ENCODE measurements at regions not wholly inside any gene's neighbourhood (a gene's known extent, or its start where the extent isn't known, plus 50 kb on each side); places are given as distances from the start of the nearest gene placed in this dataset.
A peak's percentile ranks its signal among the peaks of the same experiment; 100 is the strongest.

- H3K36me3 ChIP-seq (ENCODE audit: control insufficient read depth, insufficient read depth, low read length), result no peaks in the 10 kb centered on the region
- peak in 1 of 2 donors; percentile 42 for DNase-seq
- no peak overlapping the region for H3K4me3 ChIP-seq (ENCODE audit: low read length)
- H3K9me3 ChIP-seq (ENCODE audit: control insufficient read depth, low read depth, low read length), result no peaks in the 10 kb centered on the region
- WGBS (ENCODE audit: insufficient coverage, low lambda C conversion rate), result no CpG with 5 or more reads among the region's 9 CpGs
- no peaks in the 10 kb centered on the region for H3K27me3 ChIP-seq (ENCODE audit: control insufficient read depth, insufficient read depth, low read length)
- no peak overlapping the region for H3K27ac ChIP-seq (ENCODE audit: low read length)
- no peaks in the 10 kb centered on the region for H3K4me1 ChIP-seq (ENCODE audit: control insufficient read depth, insufficient read depth, low read length)
Observed at GRCh38 chr11:130636722-130637464, 188.4 kb downstream of the ADAMTS15 start.

GRCh38 chr11:130637566-130637965 lies 189.1 kb downstream of the ADAMTS15 start:
- Histone ChIP-seq H3K27me3 (ENCODE audit: control insufficient read depth, insufficient read depth, low read length) (no peaks in the 10 kb centered on the region), H3K4me1 (ENCODE audit: control insufficient read depth, insufficient read depth, low read length) (no peaks in the 10 kb centered on the region), H3K4me3 (ENCODE audit: low read length) (no peak overlapping the region), H3K27ac (ENCODE audit: low read length) (no peak overlapping the region), H3K36me3 (ENCODE audit: control insufficient read depth, insufficient read depth, low read length) (no peaks in the 10 kb centered on the region), H3K9me3 (ENCODE audit: control insufficient read depth, low read depth, low read length) (no peaks in the 10 kb centered on the region)
- no peak for DNase-seq
- 100% methylated on average over 3 of the region's 7 CpGs for WGBS (ENCODE audit: insufficient coverage, low lambda C conversion rate)

GRCh38 chr11:130638033-130638432 lies 189.6 kb downstream of the ADAMTS15 start:
- no peak for DNase-seq
- no peaks in the 10 kb centered on the region for H3K27me3 ChIP-seq (ENCODE audit: control insufficient read depth, insufficient read depth, low read length)
- H3K4me3 ChIP-seq (ENCODE audit: low read length), result no peak overlapping the region
- no CpG with 5 or more reads among the region's 5 CpGs for WGBS (ENCODE audit: insufficient coverage, low lambda C conversion rate)
- H3K9me3 ChIP-seq (ENCODE audit: control insufficient read depth, low read depth, low read length), result no peaks in the 10 kb centered on the region
- no peaks in the 10 kb centered on the region for H3K36me3 ChIP-seq (ENCODE audit: control insufficient read depth, insufficient read depth, low read length)
- H3K27ac ChIP-seq (ENCODE audit: low read length), result no peak overlapping the region
- no peaks in the 10 kb centered on the region for H3K4me1 ChIP-seq (ENCODE audit: control insufficient read depth, insufficient read depth, low read length)

- Histone ChIP-seq H3K36me3 (ENCODE audit: control insufficient read depth, insufficient read depth, low read length) (no peaks in the 10 kb centered on the region), H3K4me3 (ENCODE audit: low read length) (no peak overlapping the region), H3K27ac (ENCODE audit: low read length) (no peak overlapping the region), H3K4me1 (ENCODE audit: control insufficient read depth, insufficient read depth, low read length) (peaks cover 3% of the 10 kb centered on the region), H3K27me3 (ENCODE audit: control insufficient read depth, insufficient read depth, low read length) (no peaks in the 10 kb centered on the region), H3K9me3 (ENCODE audit: control insufficient read depth, low read depth, low read length) (no peaks in the 10 kb centered on the region)
- no CpG with 5 or more reads among the region's 3 CpGs for WGBS (ENCODE audit: insufficient coverage, low lambda C conversion rate)
- DNase-seq, result no peak
Observed at GRCh38 chr11:130638624-130639023, 190.2 kb downstream of the ADAMTS15 start.

GRCh38 chr11:130639369-130639768 lies 190.9 kb downstream of the ADAMTS15 start:
- Histone ChIP-seq H3K4me3 (ENCODE audit: low read length) (no peak overlapping the region), H3K27ac (ENCODE audit: low read length) (no peak overlapping the region), H3K36me3 (ENCODE audit: control insufficient read depth, insufficient read depth, low read length) (no peaks in the 10 kb centered on the region), H3K4me1 (ENCODE audit: control insufficient read depth, insufficient read depth, low read length) (peaks cover 7% of the 10 kb centered on the region), H3K27me3 (ENCODE audit: control insufficient read depth, insufficient read depth, low read length) (no peaks in the 10 kb centered on the region), H3K9me3 (ENCODE audit: control insufficient read depth, low read depth, low read length) (no peaks in the 10 kb centered on the region)
- DNase-seq, result no peak
- 100% methylated on average over 1 of the region's 2 CpGs for WGBS (ENCODE audit: insufficient coverage, low lambda C conversion rate)

- no peak overlapping the region for H3K27ac ChIP-seq (ENCODE audit: low read length)
- H3K9me3 ChIP-seq (ENCODE audit: control insufficient read depth, low read depth, low read length), result no peaks in the 10 kb centered on the region
- H3K4me1 ChIP-seq (ENCODE audit: control insufficient read depth, insufficient read depth, low read length), result peaks cover 18% of the 10 kb centered on the region
- no peaks in the 10 kb centered on the region for H3K36me3 ChIP-seq (ENCODE audit: control insufficient read depth, insufficient read depth, low read length)
- H3K27me3 ChIP-seq (ENCODE audit: control insufficient read depth, insufficient read depth, low read length), result no peaks in the 10 kb centered on the region
- WGBS (ENCODE audit: insufficient coverage, low lambda C conversion rate), result no CpG with 5 or more reads among the region's 7 CpGs
- no peak overlapping the region for H3K4me3 ChIP-seq (ENCODE audit: low read length)
- no peak for DNase-seq
Observed at GRCh38 chr11:130640526-130640925, 192.1 kb downstream of the ADAMTS15 start.

GRCh38 chr11:130641876-130642275 lies 193.4 kb downstream of the ADAMTS15 start:
- Histone ChIP-seq H3K4me1 (ENCODE audit: control insufficient read depth, insufficient read depth, low read length) (peaks cover 25% of the 10 kb centered on the region), H3K9me3 (ENCODE audit: control insufficient read depth, low read depth, low read length) (no peaks in the 10 kb centered on the region), H3K4me3 (ENCODE audit: low read length) (no peak overlapping the region), H3K36me3 (ENCODE audit: control insufficient read depth, insufficient read depth, low read length) (no peaks in the 10 kb centered on the region), H3K27ac (ENCODE audit: low read length) (no peak overlapping the region), H3K27me3 (ENCODE audit: control insufficient read depth, insufficient read depth, low read length) (no peaks in the 10 kb centered on the region)
- no CpG with 5 or more reads among the region's 3 CpGs for WGBS (ENCODE audit: insufficient coverage, low lambda C conversion rate)
- no peak for DNase-seq

- Histone ChIP-seq H3K27me3 (ENCODE audit: control insufficient read depth, insufficient read depth, low read length) (no peaks in the 10 kb centered on the region), H3K36me3 (ENCODE audit: control insufficient read depth, insufficient read depth, low read length) (no peaks in the 10 kb centered on the region), H3K4me1 (ENCODE audit: control insufficient read depth, insufficient read depth, low read length) (peaks cover 34% of the 10 kb centered on the region), H3K9me3 (ENCODE audit: control insufficient read depth, low read depth, low read length) (no peaks in the 10 kb centered on the region), H3K4me3 (ENCODE audit: low read length) (no peak overlapping the region), H3K27ac (ENCODE audit: low read length) (no peak overlapping the region)
- DNase-seq, result no peak
- no CpG with 5 or more reads among the region's 1 CpG for WGBS (ENCODE audit: insufficient coverage, low lambda C conversion rate)
Observed at GRCh38 chr11:130642994-130643393, 194.5 kb downstream of the ADAMTS15 start.

- Histone ChIP-seq H3K9me3 (ENCODE audit: control insufficient read depth, low read depth, low read length) (no peaks in the 10 kb centered on the region), H3K4me3 (ENCODE audit: low read length) (no peak overlapping the region), H3K27me3 (ENCODE audit: control insufficient read depth, insufficient read depth, low read length) (no peaks in the 10 kb centered on the region), H3K36me3 (ENCODE audit: control insufficient read depth, insufficient read depth, low read length) (no peaks in the 10 kb centered on the region), H3K27ac (ENCODE audit: low read length) (peak overlapping the region; percentile 83), H3K4me1 (ENCODE audit: control insufficient read depth, insufficient read depth, low read length) (peaks cover 34% of the 10 kb centered on the region)
- 24% methylated on average over 6 of the region's 11 CpGs for WGBS (ENCODE audit: insufficient coverage, low lambda C conversion rate)
- peak; percentile 72 to 84 for DNase-seq
Observed at GRCh38 chr11:130644187-130644586, 195.7 kb downstream of the ADAMTS15 start.

GRCh38 chr11:130645164-130645842 lies 196.9 kb downstream of the ADAMTS15 start:
- DNase-seq, result peak; percentile 60 to 87
- WGBS (ENCODE audit: insufficient coverage, low lambda C conversion rate), result 21% methylated on average over 5 of the region's 10 CpGs

More at GRCh38 chr11:130645164-130645842, 196.9 kb downstream of the ADAMTS15 start:
- Histone ChIP-seq H3K4me1 (ENCODE audit: control insufficient read depth, insufficient read depth, low read length) (peaks cover 34% of the 10 kb centered on the region), H3K27me3 (ENCODE audit: control insufficient read depth, insufficient read depth, low read length) (no peaks in the 10 kb centered on the region), H3K27ac (ENCODE audit: low read length) (peak overlapping the region; percentile 83), H3K4me3 (ENCODE audit: low read length) (no peak overlapping the region), H3K36me3 (ENCODE audit: control insufficient read depth, insufficient read depth, low read length) (no peaks in the 10 kb centered on the region), H3K9me3 (ENCODE audit: control insufficient read depth, low read depth, low read length) (no peaks in the 10 kb centered on the region)
